Hypothalamus (tissue), 51 donors: ENCODE measurements at regions not wholly inside any gene's neighbourhood (a gene's known extent, or its start where the extent isn't known, plus 50 kb on each side); places are given as distances from the start of the nearest gene placed in this dataset.
A peak's percentile ranks its signal among the peaks of the same experiment; 100 is the strongest.
"Not testable (repeated sequence)": the region's sequence is repeated elsewhere in the genome, so short reads cannot be mapped to it uniquely, and the experiment has no call there.

Experiments used
- DNase-seq, 51 donors: peaks; one replicate each; lab custom pipeline; 2025; lab: John Stamatoyannopoulos, UW

GRCh38 chr12:59158681-59159080 lies 238.4 kb upstream of the LRIG3 start:
- no peak for DNase-seq

- DNase-seq, result no peak
These were observed 237.8 kb upstream of the LRIG3 start for GRCh38 chr12:59158066-59158465.

GRCh38 chr12:59155448-59155847 lies 235.1 kb upstream of the LRIG3 start:
- DNase-seq, result no peak

GRCh38 chr12:59151243-59151642 lies 230.9 kb upstream of the LRIG3 start:
- DNase-seq, result no peak

GRCh38 chr12:59149995-59150642 lies 229.8 kb upstream of the LRIG3 start:
- DNase-seq, result peak in 5 of 51 donors; percentile 0 to 67 (median 24)

GRCh38 chr12:59147791-59148190 lies 227.5 kb upstream of the LRIG3 start:
- DNase-seq, result no peak

GRCh38 chr12:59142183-59142790 lies 222.0 kb upstream of the LRIG3 start:
- DNase-seq, result no peak

- no peak for DNase-seq
These were observed 214.4 kb upstream of the LRIG3 start for GRCh38 chr12:59134750-59135149.

GRCh38 chr12:59131462-59131861 lies 211.2 kb upstream of the LRIG3 start:
- no peak for DNase-seq

- DNase-seq, result no peak
These were observed 202.5 kb upstream of the LRIG3 start for GRCh38 chr12:59122784-59123183.

- no peak for DNase-seq
These were observed 201.1 kb upstream of the LRIG3 start for GRCh38 chr12:59121451-59121850.

GRCh38 chr12:59119676-59120075 lies 199.4 kb upstream of the LRIG3 start:
- no peak for DNase-seq

GRCh38 chr12:59118356-59118755 lies 198.1 kb upstream of the LRIG3 start:
- DNase-seq, result no peak

- no peak for DNase-seq
These were observed 195.7 kb upstream of the LRIG3 start for GRCh38 chr12:59115995-59116394.

- DNase-seq, result no peak
These were observed 195.2 kb upstream of the LRIG3 start for GRCh38 chr12:59115526-59115925.

- peak in 48 of 51 donors; percentile 1 to 85 (median 44) for DNase-seq
These were observed 193.7 kb upstream of the LRIG3 start for GRCh38 chr12:59113831-59114615.

GRCh38 chr12:59111851-59112250 lies 191.5 kb upstream of the LRIG3 start:
- no peak for DNase-seq

- not testable (repeated sequence) for DNase-seq
These were observed 188.2 kb upstream of the LRIG3 start for GRCh38 chr12:59108516-59108915.

- DNase-seq, result no peak
These were observed 180.3 kb upstream of the LRIG3 start for GRCh38 chr12:59100585-59100984.

- no peak for DNase-seq
These were observed 177.6 kb upstream of the LRIG3 start for GRCh38 chr12:59097876-59098275.

GRCh38 chr12:59096246-59096645 lies 175.9 kb upstream of the LRIG3 start:
- DNase-seq, result no peak
